ENCODE measurements at regions not wholly inside any gene's neighbourhood (a gene's known extent, or its start where the extent isn't known, plus 50 kb on each side); places are given as distances from the start of the nearest gene placed in this dataset.
A peak's percentile ranks its signal among the peaks of the same experiment; 100 is the strongest.
"Not testable (repeated sequence)": the region's sequence is repeated elsewhere in the genome, so short reads cannot be mapped to it uniquely, and the experiment has no call there.

DNA sequence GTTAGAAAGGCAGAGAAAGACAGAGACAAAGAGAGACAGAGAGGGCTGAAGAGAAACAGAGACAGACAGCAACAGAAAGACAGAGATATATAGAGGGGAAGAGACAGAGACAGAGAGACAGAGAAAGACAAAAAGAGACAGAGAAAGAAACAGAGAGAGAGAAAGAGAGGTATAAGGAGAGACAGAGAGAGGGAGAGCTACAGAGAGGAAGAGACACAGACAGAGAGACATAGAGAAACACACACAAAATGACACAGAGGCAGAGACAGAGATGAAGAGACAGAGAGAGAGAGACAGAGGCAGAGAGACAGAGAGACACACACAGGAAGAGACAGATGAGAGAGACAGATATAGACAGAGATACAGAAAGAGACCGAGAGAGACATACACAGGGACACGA is 168.6 kb downstream of the TMEM121 start:
- TF ChIP-seq, protein P1, sequence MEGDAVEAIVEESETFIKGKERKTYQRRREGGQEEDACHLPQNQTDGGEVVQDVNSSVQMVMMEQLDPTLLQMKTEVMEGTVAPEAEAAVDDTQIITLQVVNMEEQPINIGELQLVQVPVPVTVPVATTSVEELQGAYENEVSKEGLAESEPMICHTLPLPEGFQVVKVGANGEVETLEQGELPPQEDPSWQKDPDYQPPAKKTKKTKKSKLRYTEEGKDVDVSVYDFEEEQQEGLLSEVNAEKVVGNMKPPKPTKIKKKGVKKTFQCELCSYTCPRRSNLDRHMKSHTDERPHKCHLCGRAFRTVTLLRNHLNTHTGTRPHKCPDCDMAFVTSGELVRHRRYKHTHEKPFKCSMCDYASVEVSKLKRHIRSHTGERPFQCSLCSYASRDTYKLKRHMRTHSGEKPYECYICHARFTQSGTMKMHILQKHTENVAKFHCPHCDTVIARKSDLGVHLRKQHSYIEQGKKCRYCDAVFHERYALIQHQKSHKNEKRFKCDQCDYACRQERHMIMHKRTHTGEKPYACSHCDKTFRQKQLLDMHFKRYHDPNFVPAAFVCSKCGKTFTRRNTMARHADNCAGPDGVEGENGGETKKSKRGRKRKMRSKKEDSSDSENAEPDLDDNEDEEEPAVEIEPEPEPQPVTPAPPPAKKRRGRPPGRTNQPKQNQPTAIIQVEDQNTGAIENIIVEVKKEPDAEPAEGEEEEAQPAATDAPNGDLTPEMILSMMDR (conservative IDR thresholded peaks at IDR 0.05; ENCODE audit: low read depth) = no peak
- no peak overlapping the region for H3K27ac ChIP-seq
- DNase-seq (ENCODE audit: low spot score) = no peak
- POLR2A ChIA-PET (ENCODE audit: low non-redundant PET) = no interaction called here
- CTCF ChIA-PET = no interaction called here

DNA sequence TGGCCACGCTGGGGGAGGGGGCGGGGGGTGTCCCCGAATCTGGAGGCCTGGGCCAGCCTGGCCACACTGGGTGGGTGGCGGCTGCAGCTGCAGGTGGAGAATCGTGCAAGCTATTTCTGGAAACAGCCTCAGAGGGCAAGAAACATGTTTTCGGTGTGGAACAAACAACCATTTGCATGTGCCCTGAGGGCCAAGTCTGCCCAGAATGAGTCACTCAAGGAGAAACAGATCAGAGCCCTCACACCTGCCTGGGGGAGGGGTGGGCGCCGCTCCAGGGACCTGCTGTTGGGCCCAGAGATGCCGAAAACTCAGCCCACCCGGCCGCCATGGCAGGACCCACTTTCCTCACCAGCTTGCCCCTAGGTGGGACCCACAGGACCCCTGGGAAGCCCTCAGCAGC is 170.0 kb downstream of the TMEM121 start:
- H3K27ac ChIP-seq; CTCF ChIA-PET; DNase-seq (ENCODE audit: low spot score); POLR2A ChIA-PET (ENCODE audit: low non-redundant PET): not testable (repeated sequence)

DNA sequence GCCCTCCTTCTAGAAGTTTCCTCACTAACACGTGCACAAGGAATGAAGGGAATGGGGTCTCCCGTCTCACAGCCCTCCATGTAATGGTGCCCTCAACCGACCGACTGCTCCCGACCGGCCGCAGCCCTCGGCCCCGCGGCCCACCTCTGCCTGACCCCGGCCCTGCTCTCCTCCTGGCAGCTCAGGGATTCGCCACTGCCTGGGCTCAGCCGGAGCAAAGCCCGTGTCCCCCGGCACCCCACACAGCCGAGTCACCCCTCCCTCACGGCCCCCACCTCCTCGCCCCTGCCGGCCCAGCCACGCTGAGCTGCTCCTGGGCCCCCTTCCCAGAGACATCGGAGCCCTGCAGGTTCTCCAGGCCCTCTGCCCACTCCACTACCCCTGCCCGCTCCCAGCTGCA is 171.0 kb downstream of the TMEM121 start:
- CTCF ChIA-PET; DNase-seq (ENCODE audit: low spot score); POLR2A ChIA-PET (ENCODE audit: low non-redundant PET); H3K27ac ChIP-seq: not testable (repeated sequence)

DNA sequence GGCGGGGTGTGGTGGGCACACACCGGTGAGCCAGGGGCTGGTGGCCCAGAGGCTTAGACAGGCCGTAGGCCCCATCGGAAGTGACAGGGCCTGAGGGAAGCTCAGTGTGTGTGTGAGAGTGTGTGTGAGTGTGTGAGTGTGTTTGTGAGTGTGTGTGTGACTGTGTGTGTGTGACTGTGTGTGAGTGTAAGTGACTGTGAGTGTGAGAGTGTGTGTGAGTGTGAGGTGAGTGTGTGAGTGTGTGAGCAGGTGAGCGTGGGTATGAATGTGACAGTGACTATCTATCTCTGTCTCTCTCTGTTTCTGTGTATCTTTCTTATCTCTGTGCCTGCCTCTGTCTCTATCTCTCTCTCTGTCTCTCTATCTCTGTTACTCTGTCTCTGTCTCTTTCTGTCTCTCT is 171.6 kb downstream of the TMEM121 start:
- CTCF ChIA-PET; DNase-seq (ENCODE audit: low spot score); H3K27ac ChIP-seq; POLR2A ChIA-PET (ENCODE audit: low non-redundant PET): not testable (repeated sequence)

DNA sequence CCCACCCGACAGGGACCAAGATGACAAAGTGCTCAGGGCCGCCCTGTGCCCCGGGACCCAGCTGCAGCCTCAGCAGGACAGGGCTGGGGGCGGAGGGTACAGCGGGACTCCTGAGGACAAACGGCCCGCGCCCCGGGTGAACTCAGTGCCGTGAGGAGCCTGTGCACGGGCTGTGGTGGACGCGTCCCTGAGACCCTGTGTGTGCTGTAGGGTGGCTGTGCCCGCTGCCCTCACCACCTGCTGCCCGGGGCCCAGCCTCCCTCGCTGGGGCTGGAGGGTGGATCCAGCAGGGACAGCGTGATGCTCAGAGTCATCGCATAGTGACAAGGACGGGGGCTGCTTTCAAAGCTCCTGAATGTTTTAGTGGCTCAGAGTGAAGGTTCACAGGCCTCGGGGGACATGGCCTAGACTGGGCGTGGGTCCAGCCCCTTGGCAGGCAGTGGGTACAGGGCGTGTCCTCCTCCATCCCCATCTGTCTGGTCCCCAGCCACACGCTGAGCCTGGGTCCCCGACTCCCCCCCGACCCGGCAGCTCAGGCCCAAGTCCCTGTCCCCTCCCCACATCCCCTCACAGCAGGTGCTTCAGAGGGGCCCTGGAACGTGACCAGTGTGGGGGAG is 172.7 kb downstream of the TMEM121 start:
- CTCF ChIA-PET; DNase-seq (ENCODE audit: low spot score); H3K27ac ChIP-seq; POLR2A ChIA-PET (ENCODE audit: low non-redundant PET): not testable (repeated sequence)

DNA sequence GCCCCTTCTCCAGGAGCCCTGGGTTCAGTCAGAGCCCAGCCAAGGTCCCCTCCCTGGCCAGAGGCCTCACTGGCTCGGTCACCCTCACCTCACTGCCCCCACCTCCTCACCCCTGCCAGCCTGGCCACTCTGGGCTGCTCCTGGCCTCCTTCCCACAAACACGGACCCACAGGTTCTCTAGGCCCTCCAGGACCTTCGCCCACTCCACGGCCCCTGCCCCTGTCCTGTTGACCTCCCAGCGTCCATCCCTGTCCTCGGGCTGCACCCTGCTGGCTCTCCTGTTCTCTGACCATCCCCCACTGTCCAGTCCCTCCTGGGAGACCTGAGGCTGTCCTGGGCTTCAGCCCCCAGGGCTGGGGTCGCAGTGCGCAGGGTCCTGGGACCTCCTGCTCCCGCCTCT is 173.3 kb downstream of the TMEM121 start:
- POLR2A ChIA-PET (ENCODE audit: low non-redundant PET); CTCF ChIA-PET; DNase-seq (ENCODE audit: low spot score); H3K27ac ChIP-seq: not testable (repeated sequence)

DNA sequence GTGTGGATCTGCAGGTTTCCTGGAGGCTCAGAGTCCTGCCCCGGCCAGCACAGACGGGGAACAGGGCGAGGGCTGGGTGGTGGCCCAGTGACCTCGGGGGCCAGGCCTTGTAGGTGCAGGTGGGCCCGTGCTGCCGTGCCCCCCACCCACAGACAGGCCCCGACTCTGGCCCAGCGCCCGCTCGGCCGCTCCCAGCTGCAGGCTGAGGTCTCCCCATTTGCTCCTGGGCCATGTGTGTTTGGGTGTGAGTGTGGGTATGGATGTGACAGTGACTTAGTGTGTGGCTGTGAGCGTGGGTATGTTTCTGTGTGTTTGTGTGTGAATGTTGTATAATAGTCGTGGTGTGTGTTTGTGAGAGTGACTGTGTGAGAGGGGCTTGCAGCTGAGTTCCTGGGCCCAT is 173.8 kb downstream of the TMEM121 start:
- POLR2A ChIA-PET (ENCODE audit: low non-redundant PET); H3K27ac ChIP-seq; CTCF ChIA-PET; DNase-seq (ENCODE audit: low spot score): not testable (repeated sequence)

DNA sequence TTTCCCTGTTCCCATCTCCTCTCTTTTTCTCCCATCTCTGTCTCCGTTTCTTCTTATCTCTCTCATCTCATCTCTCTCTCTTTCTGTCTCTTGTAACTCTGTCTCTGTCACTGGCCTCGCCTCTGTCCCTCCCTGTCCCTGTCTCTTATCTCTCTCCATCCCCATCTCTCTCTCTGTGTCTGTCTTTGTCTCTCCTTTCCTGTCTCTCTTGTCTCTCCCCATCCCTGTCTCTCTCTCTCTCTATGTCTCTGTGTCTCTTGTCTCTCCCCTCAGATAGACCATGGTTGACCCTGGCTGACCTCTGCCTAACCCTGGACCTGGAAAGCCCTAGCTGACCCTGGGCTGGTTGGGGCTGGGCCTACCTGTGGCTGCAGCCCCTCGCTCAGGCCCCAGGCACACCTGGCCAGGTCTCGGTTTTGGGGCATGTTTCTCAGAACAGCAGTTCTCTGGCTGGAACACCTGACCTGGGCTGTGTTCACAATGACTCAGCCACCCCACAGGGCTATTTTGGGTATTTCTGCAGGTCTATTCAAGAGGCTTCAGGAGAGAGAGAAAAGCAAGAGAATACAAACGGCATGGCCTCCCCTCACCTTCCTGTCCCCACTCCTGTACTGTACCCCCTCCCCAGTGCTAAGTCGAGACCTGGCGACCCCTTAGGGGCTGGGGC is 174.4 kb downstream of the TMEM121 start:
- ChIA-PET POLR2A (ENCODE audit: low non-redundant PET) (no interaction called here), CTCF (no interaction called here)
- H3K27ac ChIP-seq = no peak overlapping the region
- TF ChIP-seq, protein P1 (conservative IDR thresholded peaks at IDR 0.05; ENCODE audit: low read depth) = no peak
- DNase-seq (ENCODE audit: low spot score) = peak; percentile 20

DNA sequence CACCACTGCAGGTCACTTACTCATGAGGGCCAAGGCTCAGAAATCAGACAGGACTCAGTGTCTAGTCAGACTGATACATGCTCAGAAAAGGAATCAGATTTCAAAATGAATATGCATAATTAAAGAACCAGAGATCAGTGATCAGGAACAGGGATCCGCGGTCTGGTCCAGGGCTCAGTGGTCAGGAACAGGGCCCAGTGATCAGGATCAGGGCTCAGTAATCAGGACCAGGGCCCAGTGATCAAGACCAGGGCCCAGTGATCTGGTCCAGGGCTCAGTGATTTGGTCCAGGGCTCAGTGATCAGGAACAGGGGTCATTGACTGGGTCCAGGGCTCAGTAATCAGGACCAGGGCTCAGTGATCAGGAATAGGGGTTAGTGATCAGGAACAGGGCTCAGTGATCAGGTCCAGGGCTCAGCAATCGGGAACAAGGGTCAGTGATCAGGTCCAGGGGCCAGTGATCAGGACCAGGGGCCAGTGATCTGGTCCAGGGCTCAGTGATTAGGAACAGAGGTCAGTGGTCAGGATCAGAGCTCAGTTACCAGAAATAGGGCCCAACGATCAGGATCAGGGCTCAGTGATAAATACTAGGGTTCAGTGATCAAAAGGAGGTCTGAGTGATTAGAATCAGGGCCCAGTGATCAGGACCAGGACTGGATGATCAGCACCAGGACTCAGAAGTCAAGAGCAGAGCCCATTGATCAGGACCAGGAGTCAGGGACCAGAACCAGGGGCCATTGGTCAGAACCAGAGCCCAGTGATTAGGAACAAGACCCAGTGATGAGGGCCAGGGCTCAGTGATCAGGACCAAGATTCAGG is 175.3 kb downstream of the TMEM121 start:
- no peak overlapping the region for H3K27ac ChIP-seq
- TF ChIP-seq, protein P1 (conservative IDR thresholded peaks at IDR 0.05; ENCODE audit: low read depth) = no peak
- no peak for DNase-seq (ENCODE audit: low spot score)
- POLR2A ChIA-PET (ENCODE audit: low non-redundant PET) = no interaction called here
- CTCF ChIA-PET = no interaction called here
